NT2/D1 (cell line): ENCODE measurements at regions not wholly inside any gene's neighbourhood (a gene's known extent, or its start where the extent isn't known, plus 50 kb on each side); places are given as distances from the start of the nearest gene placed in this dataset.
"Not testable (repeated sequence)": the region's sequence is repeated elsewhere in the genome, so short reads cannot be mapped to it uniquely, and the experiment has no call there.

Source experiments
- DNase-seq: peaks from one replicate; pipeline ENCODE4 v3.0.0-alpha.2; 2011; ENCODE audit warnings: low read depth, low spot score
- H3K27me3 ChIP-seq: 2 replicates; pipeline ENCODE4 v1.6.0; 2011; ENCODE audit warnings: mild to moderate bottlenecking; ENCODE audit not compliant: insufficient read length, insufficient read depth
- H3K36me3 ChIP-seq: 2 replicates; pipeline ENCODE4 v1.6.1; 2011; ENCODE audit warnings: mild to moderate bottlenecking, low read length, mixed read lengths; ENCODE audit not compliant: insufficient read depth, insufficient read length
- H3K4me1 ChIP-seq: 2 replicates; pipeline ENCODE4 v1.5.1; 2011; ENCODE audit not compliant: insufficient read depth, insufficient read length
- H3K4me3 ChIP-seq: 2 replicates; pipeline ENCODE4 v1.5.1; 2011; ENCODE audit warnings: low read depth; ENCODE audit not compliant: insufficient read length
- H3K9ac ChIP-seq: 2 replicates; pipeline ENCODE4 v1.6.0; 2011; ENCODE audit warnings: low read depth; ENCODE audit not compliant: insufficient read length
- H3K9me3 ChIP-seq: 2 replicates; pipeline ENCODE4 v1.5.1; 2011; ENCODE audit warnings: mild to moderate bottlenecking, low read length; ENCODE audit not compliant: insufficient read depth

- H3K9ac ChIP-seq, H3K27me3 ChIP-seq, H3K36me3 ChIP-seq, DNase-seq, H3K4me3 ChIP-seq, H3K9me3 ChIP-seq, H3K4me1 ChIP-seq: not testable (repeated sequence)
Observed at GRCh38 chr5:177664737-177665136, 64.8 kb downstream of the B4GALT7 start.

GRCh38 chr5:177665172-177665571 lies 65.2 kb downstream of the B4GALT7 start:
- H3K9me3 ChIP-seq: not testable (repeated sequence)

DNA sequence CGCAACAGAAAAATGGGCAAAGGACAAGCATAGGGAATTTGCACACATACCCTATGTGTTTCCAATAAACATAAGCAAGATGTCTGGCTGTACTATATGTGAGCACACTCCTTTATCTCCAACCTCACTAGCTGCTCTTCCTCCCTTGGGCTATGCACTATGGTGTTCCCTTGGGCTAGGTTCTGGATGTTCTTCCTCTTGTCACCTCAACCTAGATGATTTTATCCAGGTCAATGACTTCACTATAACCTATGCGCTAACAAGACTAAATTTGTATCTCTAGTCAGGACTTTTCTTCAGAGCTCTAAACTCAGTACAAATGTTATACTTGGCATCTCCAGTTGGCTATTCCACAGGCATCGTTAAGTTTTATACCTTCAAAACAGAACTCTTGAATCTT lies 66.0 kb downstream of the B4GALT7 start:
- H3K9me3 ChIP-seq, H3K9ac ChIP-seq, H3K4me1 ChIP-seq, DNase-seq, H3K27me3 ChIP-seq, H3K36me3 ChIP-seq, H3K4me3 ChIP-seq: not testable (repeated sequence)

More at GRCh38 chr5:177665172-177665571, 65.2 kb downstream of the B4GALT7 start:
- not testable (repeated sequence) for DNase-seq, H3K27me3 ChIP-seq, H3K4me3 ChIP-seq, H3K4me1 ChIP-seq, H3K36me3 ChIP-seq, H3K9ac ChIP-seq

GRCh38 chr5:177671035-177671754 lies 71.3 kb downstream of the B4GALT7 start:
- H3K4me3 ChIP-seq, H3K36me3 ChIP-seq, H3K9me3 ChIP-seq, H3K4me1 ChIP-seq, H3K9ac ChIP-seq, H3K27me3 ChIP-seq, DNase-seq: not testable (repeated sequence)

DNA sequence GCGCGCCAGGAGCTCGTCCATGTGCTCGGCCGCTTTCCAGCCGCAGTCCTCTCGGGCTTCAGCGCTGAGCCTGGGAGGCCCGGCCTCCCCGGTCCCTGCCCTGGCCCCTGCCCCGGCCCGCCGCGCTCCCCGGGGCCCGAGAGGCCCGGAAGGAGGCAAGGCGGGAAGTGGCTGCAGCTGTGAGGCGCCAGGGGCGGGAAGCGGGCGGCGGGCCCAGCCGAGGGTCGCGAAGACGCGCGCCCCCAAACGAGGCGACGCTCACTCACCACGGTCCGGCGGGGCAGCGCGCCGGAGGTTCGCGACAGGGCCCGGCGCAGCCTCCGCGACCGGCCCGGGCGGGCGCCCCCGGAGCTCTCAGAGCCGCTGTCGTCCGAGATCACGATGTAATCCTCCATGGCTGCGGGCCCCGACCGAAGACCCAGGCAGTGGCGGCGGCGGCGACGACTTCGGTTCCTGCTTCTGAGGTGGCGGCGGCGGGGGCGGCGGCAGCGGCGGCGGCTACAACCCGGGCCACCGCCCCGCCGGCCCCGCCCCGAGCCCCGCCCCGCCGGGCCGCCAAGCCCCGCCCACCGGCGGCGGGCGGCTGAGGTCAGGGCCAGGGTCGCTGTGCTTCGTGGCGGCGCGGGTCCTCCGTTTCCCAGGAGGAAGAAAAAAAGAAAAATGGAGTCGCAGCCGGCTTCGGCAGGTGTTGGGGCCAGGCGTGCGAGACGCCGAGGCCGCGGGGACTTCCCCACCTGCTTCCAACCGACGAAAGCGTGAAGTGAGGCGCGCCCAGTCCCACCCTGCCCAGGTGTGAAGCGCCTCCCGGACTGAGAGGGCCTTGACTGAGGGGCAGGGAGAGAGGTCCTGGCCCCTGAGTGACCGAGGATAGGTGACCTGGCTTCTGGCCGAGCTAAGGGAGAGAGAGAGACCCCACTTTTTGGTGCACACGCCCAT lies 72.1 kb downstream of the B4GALT7 start:
- not testable (repeated sequence) for H3K36me3 ChIP-seq, H3K9me3 ChIP-seq, H3K4me1 ChIP-seq, H3K4me3 ChIP-seq, H3K27me3 ChIP-seq, H3K9ac ChIP-seq
- peak; percentile 0 for DNase-seq
